ENCODE measurements at regions not wholly inside any gene's neighbourhood (a gene's known extent, or its start where the extent isn't known, plus 50 kb on each side); places are given as distances from the start of the nearest gene placed in this dataset.

DNA sequence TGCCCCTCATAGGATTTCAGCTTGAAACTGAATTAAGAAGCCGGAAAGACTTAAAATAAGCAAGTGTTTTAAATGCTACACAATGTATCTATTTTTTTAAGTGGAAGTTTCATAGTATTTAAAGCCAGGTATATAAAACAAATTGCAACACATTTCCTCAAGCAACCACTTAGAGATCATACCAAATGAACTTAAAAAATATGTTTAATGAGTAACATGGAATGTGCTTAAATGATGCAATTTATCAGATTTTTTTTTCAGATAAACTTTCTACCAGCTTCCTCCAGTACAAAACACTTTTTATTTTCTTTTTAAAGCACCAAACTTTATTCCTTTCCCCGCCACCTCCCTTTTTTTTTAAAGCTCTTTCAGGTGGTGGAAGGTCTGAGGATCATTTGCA is 534.3 kb downstream of the BMP2 start:
- H3K9me3 Mint-ChIP-seq (ENCODE audit: low read depth): peaks cover 8% of the 10 kb centered on the region
- no peak overlapping the region for H3K27ac Mint-ChIP-seq (ENCODE audit: unreplicated experiment)

DNA sequence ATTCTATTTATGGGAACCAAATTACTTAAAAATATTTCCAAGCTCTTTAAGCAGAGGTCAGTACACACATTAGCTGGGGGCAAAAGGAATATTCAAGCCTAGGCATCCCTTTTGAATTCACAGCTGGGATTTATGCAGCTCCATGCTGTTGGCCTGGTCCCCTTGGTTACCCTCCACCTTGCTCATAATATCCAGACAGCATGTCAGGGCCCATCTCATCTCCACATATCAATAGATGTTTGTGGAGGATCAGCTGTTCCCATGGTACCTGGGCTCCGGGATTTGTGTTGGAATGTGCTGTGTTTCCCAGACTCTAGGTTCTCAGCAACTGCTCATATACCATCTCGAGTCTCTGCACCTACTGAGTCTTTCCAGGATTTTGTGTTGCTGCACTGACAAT is 534.8 kb downstream of the BMP2 start:
- Mint-ChIP-seq H3K27me3 (ENCODE audit: low read depth) (peaks cover 5% of the 10 kb centered on the region), H3K27ac (ENCODE audit: unreplicated experiment) (no peak overlapping the region), H3K36me3 (ENCODE audit: low read depth) (no peaks in the 10 kb centered on the region), H3K4me3 (ENCODE audit: unreplicated experiment) (no peak overlapping the region), H3K9me3 (ENCODE audit: low read depth) (peaks cover 8% of the 10 kb centered on the region), H3K4me1 (ENCODE audit: low read depth) (no peaks in the 10 kb centered on the region)
- no peak for DNase-seq (ENCODE audit: low spot score)
- TF ChIP-seq, protein P1, sequence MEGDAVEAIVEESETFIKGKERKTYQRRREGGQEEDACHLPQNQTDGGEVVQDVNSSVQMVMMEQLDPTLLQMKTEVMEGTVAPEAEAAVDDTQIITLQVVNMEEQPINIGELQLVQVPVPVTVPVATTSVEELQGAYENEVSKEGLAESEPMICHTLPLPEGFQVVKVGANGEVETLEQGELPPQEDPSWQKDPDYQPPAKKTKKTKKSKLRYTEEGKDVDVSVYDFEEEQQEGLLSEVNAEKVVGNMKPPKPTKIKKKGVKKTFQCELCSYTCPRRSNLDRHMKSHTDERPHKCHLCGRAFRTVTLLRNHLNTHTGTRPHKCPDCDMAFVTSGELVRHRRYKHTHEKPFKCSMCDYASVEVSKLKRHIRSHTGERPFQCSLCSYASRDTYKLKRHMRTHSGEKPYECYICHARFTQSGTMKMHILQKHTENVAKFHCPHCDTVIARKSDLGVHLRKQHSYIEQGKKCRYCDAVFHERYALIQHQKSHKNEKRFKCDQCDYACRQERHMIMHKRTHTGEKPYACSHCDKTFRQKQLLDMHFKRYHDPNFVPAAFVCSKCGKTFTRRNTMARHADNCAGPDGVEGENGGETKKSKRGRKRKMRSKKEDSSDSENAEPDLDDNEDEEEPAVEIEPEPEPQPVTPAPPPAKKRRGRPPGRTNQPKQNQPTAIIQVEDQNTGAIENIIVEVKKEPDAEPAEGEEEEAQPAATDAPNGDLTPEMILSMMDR (IDR thresholded peaks at IDR 0.05): no peak

More for the DNA sequence above, 534.3 kb downstream of the BMP2 start:
- no peaks in the 10 kb centered on the region for H3K4me1 Mint-ChIP-seq (ENCODE audit: low read depth)
- TF ChIP-seq, protein P1 (IDR thresholded peaks at IDR 0.05): no peak
- H3K27me3 Mint-ChIP-seq (ENCODE audit: low read depth): peaks cover 5% of the 10 kb centered on the region
- H3K4me3 Mint-ChIP-seq (ENCODE audit: unreplicated experiment): no peak overlapping the region
- no peak for DNase-seq (ENCODE audit: low spot score)
- no peaks in the 10 kb centered on the region for H3K36me3 Mint-ChIP-seq (ENCODE audit: low read depth)

DNA sequence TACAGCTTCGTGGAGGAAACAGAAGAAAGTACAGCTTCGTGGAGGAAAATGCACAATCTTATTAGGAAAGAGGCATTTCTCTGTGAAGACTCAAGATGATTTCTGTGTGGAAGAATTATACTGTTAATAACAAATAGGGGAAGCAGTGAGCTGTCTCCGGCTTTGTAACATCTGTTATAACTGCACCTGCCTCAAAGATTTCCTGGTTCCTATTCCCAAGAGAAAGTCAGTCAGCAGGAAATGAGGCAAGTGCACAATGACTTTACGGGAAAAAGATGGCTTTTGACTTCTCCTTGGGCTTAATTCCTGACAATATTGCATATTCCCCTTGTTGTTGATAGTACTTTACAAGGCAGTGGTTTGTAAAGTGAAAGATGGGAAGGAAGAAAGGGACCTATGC is 538.5 kb downstream of the BMP2 start:
- H3K4me3 Mint-ChIP-seq (ENCODE audit: unreplicated experiment): no peak overlapping the region
- TF ChIP-seq, protein P1 (IDR thresholded peaks at IDR 0.05): no peak
- DNase-seq (ENCODE audit: low spot score): no peak

DNA sequence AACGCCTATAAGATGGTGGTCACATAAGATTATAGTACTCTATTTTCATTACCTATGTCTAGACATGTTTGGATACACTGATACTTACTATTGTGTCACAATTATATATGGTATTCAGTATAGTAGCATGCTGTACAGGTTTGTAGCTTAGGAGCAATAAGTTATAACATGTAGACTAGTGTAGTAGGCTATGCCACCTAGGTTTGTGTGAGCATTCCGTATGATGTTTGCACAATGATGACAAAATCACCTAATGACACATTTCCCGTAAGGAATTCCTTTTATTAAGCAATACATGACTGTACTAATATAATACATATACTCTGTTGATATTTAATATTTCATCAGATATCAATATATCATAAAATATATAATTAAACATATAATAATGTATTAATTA is 540.7 kb downstream of the BMP2 start:
- Mint-ChIP-seq H3K9me3 (ENCODE audit: low read depth) (no peaks in the 10 kb centered on the region), H3K27me3 (ENCODE audit: low read depth) (peaks cover 8% of the 10 kb centered on the region)
- TF ChIP-seq, protein P1 (IDR thresholded peaks at IDR 0.05): no peak

More for the DNA sequence above, 538.5 kb downstream of the BMP2 start:
- H3K36me3 Mint-ChIP-seq (ENCODE audit: low read depth): no peaks in the 10 kb centered on the region
- H3K27me3 Mint-ChIP-seq (ENCODE audit: low read depth): peaks cover 7% of the 10 kb centered on the region
- H3K27ac Mint-ChIP-seq (ENCODE audit: unreplicated experiment): no peak overlapping the region
- H3K9me3 Mint-ChIP-seq (ENCODE audit: low read depth): no peaks in the 10 kb centered on the region
- H3K4me1 Mint-ChIP-seq (ENCODE audit: low read depth): no peaks in the 10 kb centered on the region

DNA sequence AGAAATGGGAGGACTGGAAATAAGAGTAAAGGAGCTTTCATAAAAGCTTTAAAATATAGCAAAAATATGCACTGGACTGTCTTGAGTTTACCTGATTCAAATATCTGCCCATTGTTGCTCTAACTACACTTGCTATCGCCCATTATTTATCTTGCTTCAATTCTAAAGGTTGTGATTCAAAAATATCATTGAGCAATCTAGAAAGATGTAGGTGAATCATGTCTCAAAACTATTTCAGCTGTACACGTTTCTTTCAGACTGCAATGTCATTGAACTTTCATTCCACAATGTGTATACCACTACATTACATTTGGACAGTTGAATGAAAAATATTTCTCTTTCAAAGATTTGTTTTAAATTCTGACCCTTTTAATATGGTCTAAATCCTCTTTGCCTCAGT is 545.6 kb downstream of the BMP2 start:
- DNase-seq (ENCODE audit: low spot score): no peak
- H3K27ac Mint-ChIP-seq (ENCODE audit: unreplicated experiment): no peak overlapping the region
- H3K9me3 Mint-ChIP-seq (ENCODE audit: low read depth): peaks cover 4% of the 10 kb centered on the region
- peaks cover 6% of the 10 kb centered on the region for H3K27me3 Mint-ChIP-seq (ENCODE audit: low read depth)
- H3K36me3 Mint-ChIP-seq (ENCODE audit: low read depth): no peaks in the 10 kb centered on the region
- no peaks in the 10 kb centered on the region for H3K4me1 Mint-ChIP-seq (ENCODE audit: low read depth)
- TF ChIP-seq, protein P1 (IDR thresholded peaks at IDR 0.05): no peak
- H3K4me3 Mint-ChIP-seq (ENCODE audit: unreplicated experiment): no peak overlapping the region

More for the DNA sequence above, 540.7 kb downstream of the BMP2 start:
- H3K4me1 Mint-ChIP-seq (ENCODE audit: low read depth): no peaks in the 10 kb centered on the region
- DNase-seq (ENCODE audit: low spot score): no peak
- H3K36me3 Mint-ChIP-seq (ENCODE audit: low read depth): no peaks in the 10 kb centered on the region
- no peak overlapping the region for H3K4me3 Mint-ChIP-seq (ENCODE audit: unreplicated experiment)
- no peak overlapping the region for H3K27ac Mint-ChIP-seq (ENCODE audit: unreplicated experiment)
